ENCODE measurements at regions not wholly inside any gene's neighbourhood (a gene's known extent, or its start where the extent isn't known, plus 50 kb on each side); places are given as distances from the start of the nearest gene placed in this dataset.

DNA sequence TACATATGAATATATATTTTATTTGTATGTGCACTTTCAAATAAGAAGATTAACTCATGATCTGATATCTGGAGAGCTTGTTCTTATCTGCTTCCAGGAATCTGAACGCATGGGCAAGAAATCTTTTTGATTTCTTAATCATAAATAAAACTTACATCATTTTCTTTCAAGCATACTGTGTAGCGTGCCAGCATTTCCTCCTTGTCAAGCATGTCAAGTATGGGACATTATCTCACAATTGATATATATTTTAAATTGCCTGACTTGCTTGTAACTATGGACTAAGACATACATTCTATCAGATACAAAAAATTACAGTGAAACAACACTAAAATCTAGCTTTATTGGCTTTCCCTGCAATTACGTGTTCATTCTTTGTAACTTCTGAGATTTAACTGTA, 1128.2 kb downstream of the PLA2G4A start:
- TF ChIP-seq, protein P1, sequence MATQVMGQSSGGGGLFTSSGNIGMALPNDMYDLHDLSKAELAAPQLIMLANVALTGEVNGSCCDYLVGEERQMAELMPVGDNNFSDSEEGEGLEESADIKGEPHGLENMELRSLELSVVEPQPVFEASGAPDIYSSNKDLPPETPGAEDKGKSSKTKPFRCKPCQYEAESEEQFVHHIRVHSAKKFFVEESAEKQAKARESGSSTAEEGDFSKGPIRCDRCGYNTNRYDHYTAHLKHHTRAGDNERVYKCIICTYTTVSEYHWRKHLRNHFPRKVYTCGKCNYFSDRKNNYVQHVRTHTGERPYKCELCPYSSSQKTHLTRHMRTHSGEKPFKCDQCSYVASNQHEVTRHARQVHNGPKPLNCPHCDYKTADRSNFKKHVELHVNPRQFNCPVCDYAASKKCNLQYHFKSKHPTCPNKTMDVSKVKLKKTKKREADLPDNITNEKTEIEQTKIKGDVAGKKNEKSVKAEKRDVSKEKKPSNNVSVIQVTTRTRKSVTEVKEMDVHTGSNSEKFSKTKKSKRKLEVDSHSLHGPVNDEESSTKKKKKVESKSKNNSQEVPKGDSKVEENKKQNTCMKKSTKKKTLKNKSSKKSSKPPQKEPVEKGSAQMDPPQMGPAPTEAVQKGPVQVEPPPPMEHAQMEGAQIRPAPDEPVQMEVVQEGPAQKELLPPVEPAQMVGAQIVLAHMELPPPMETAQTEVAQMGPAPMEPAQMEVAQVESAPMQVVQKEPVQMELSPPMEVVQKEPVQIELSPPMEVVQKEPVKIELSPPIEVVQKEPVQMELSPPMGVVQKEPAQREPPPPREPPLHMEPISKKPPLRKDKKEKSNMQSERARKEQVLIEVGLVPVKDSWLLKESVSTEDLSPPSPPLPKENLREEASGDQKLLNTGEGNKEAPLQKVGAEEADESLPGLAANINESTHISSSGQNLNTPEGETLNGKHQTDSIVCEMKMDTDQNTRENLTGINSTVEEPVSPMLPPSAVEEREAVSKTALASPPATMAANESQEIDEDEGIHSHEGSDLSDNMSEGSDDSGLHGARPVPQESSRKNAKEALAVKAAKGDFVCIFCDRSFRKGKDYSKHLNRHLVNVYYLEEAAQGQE (IDR thresholded peaks at IDR 0.05; ENCODE audit: low read depth): no peak
- no peak for TF ChIP-seq TEAD4 (IDR thresholded peaks at IDR 0.05)
- TF ChIP-seq CEBPB (IDR thresholded peaks at IDR 0.05): no peak
